Hepatocyte (in vitro differentiated cells): ENCODE measurements at regions not wholly inside any gene's neighbourhood (a gene's known extent, or its start where the extent isn't known, plus 50 kb on each side); places are given as distances from the start of the nearest gene placed in this dataset.
"Not testable (repeated sequence)": the region's sequence is repeated elsewhere in the genome, so short reads cannot be mapped to it uniquely, and the experiment has no call there.

ENCODE experiments used
- DNase-seq: peaks from one replicate; pipeline ENCODE4 v3.0.0-alpha.2; 2016; ENCODE audit warnings: low spot score
- H2AFZ ChIP-seq: fragments of 200-600 bp; sonication (generic); 2 replicates; pipeline ENCODE4 v1.6.0; 2016; ENCODE audit warnings: antibody characterized with exemption, mild to moderate bottlenecking
- H3K27ac ChIP-seq: fragments of 200-600 bp; sonication (generic); 2 replicates; pipeline ENCODE4 v1.5.1; 2016; ENCODE audit warnings: mild to moderate bottlenecking
- H3K27me3 ChIP-seq: fragments of 200-600 bp; sonication (generic); 2 replicates; pipeline ENCODE4 v1.6.1; 2016
- H3K36me3 ChIP-seq: fragments of 200-600 bp; sonication (generic); replicated peaks from 2 replicates; pipeline ENCODE4 v1.5.1; 2016; ENCODE audit warnings: low read depth; ENCODE audit not compliant: insufficient read depth
- H3K4me1 ChIP-seq: fragments of 200-600 bp; sonication (generic); 2 replicates; pipeline ENCODE4 v1.5.1; 2016; ENCODE audit warnings: mild to moderate bottlenecking, moderate library complexity; ENCODE audit not compliant: insufficient read depth
- H3K4me2 ChIP-seq: fragments of 200-600 bp; sonication (generic); 2 replicates; pipeline ENCODE4 v1.6.0; 2016
- H3K4me3 ChIP-seq: fragments of 200-600 bp; sonication (generic); 2 replicates; pipeline ENCODE4 v1.5.1; 2016; ENCODE audit warnings: mild to moderate bottlenecking
- H3K79me2 ChIP-seq: fragments of 200-600 bp; sonication (generic); 2 replicates; pipeline ENCODE4 v1.6.0; 2017; ENCODE audit warnings: mild to moderate bottlenecking
- H3K9me2 ChIP-seq: fragments of 200-600 bp; sonication (generic); replicated peaks from 2 replicates; pipeline ENCODE4 v1.6.0; 2017; ENCODE audit warnings: mild to moderate bottlenecking; ENCODE audit not compliant: insufficient read depth
- H3K9me3 ChIP-seq: fragments of 200-600 bp; sonication (generic); 2 replicates; pipeline ENCODE4 v1.5.1; 2016; ENCODE audit warnings: low read depth, mild to moderate bottlenecking
- H4K20me1 ChIP-seq: fragments of 200-600 bp; sonication (generic); 2 replicates; pipeline ENCODE4 v1.6.0; 2016; ENCODE audit warnings: mild to moderate bottlenecking; ENCODE audit not compliant: insufficient read depth, poor library complexity, severe bottlenecking
- EZH2 ChIP-seq: fragments of 200-600 bp; sonication (generic); IDR thresholded peaks from 2 replicates; pipeline ENCODE4 v1.6.1; 2016; ENCODE audit warnings: antibody characterized with exemption, mild to moderate bottlenecking, borderline replicate concordance
- EZH2phosphoT487 ChIP-seq: fragments of 200-600 bp; sonication (generic); IDR thresholded peaks from one replicate; pipeline ENCODE4 v1.6.1; 2018; ENCODE audit warnings: antibody characterized with exemption, mild to moderate bottlenecking, low read depth, moderate library complexity; ENCODE audit not compliant: unreplicated experiment, severe bottlenecking
- WGBS: methylation state at CpG from one replicate; pipeline ENCODE4 v1.1.6; 2016; ENCODE audit warnings: low lambda C conversion rate; ENCODE audit errors: missing lambda C conversion rate; 5-methylcytosine and 5-hydroxymethylcytosine counted together
- TF ChIP-seq, protein P1 (sequence below): fragments of 200-600 bp; sonication (generic); IDR thresholded peaks from 2 replicates; pipeline ENCODE4 v1.5.1; 2016; ENCODE audit warnings: antibody characterized with exemption, mild to moderate bottlenecking; ENCODE audit not compliant: poor library complexity

DNA sequence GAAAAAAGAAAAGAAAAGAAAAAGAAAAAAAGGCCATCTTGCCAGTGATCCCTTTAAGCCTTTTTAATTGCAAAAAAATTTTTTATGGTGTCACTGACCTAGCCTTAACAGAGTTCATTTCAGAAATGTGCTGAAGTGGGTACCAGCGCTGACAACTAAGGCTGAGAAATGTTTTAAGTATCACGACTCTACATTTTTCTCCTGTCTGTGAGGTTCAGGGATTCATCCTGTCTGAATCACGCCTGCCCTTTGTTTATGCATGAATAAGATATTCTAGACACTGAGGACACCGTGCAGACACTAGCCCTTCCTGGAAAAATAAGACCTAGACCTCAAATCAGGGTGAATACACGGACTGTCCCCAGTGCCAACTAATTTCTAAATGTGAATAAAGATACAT, 154.4 kb upstream of the NOCT start:
- no peaks in the 10 kb centered on the region for H3K36me3 ChIP-seq
- no peak overlapping the region for H3K27ac ChIP-seq
- H3K9me2 ChIP-seq: no peaks in the 10 kb centered on the region
- no peaks in the 10 kb centered on the region for H3K79me2 ChIP-seq
- no peak overlapping the region for H3K4me3 ChIP-seq
- WGBS: 71% methylated on average over 5 of the region's 5 CpGs
- H3K27me3 ChIP-seq: no peaks in the 10 kb centered on the region
- TF ChIP-seq EZH2phosphoT487: no peak
- TF ChIP-seq, protein P1, sequence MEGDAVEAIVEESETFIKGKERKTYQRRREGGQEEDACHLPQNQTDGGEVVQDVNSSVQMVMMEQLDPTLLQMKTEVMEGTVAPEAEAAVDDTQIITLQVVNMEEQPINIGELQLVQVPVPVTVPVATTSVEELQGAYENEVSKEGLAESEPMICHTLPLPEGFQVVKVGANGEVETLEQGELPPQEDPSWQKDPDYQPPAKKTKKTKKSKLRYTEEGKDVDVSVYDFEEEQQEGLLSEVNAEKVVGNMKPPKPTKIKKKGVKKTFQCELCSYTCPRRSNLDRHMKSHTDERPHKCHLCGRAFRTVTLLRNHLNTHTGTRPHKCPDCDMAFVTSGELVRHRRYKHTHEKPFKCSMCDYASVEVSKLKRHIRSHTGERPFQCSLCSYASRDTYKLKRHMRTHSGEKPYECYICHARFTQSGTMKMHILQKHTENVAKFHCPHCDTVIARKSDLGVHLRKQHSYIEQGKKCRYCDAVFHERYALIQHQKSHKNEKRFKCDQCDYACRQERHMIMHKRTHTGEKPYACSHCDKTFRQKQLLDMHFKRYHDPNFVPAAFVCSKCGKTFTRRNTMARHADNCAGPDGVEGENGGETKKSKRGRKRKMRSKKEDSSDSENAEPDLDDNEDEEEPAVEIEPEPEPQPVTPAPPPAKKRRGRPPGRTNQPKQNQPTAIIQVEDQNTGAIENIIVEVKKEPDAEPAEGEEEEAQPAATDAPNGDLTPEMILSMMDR: no peak
- no peak for TF ChIP-seq EZH2
- no peak for DNase-seq
- H3K4me2 ChIP-seq: no peak overlapping the region
- H2AFZ ChIP-seq: no peak overlapping the region
- no peaks in the 10 kb centered on the region for H3K9me3 ChIP-seq
- no peaks in the 10 kb centered on the region for H4K20me1 ChIP-seq
- peaks cover 9% of the 10 kb centered on the region for H3K4me1 ChIP-seq

DNA sequence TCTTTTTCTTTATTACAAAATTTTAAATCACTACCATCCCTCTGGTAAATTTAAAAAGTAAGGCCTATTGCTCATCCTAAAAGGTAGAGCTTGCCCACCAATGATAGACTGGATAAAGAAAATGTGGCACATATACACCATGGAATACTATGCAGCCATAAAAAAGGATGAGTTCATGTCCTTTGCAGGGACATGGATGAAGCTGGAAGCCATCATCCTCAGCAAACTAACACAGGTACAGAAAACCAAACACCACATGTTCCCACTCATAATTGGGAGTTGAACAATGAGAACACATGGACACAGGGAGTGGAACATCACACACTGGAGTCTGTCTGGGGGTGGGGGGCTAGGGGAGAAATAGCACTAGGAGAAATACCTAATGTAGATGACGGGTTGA, 155.2 kb upstream of the NOCT start:
- 100% methylated on average over 1 of the region's 1 CpG for WGBS
- not testable (repeated sequence) for H3K79me2 ChIP-seq, H3K4me2 ChIP-seq, H3K9me3 ChIP-seq, H3K9me2 ChIP-seq, H3K4me3 ChIP-seq, H3K4me1 ChIP-seq, H3K27me3 ChIP-seq, H4K20me1 ChIP-seq, H2AFZ ChIP-seq, DNase-seq, H3K36me3 ChIP-seq, H3K27ac ChIP-seq

DNA sequence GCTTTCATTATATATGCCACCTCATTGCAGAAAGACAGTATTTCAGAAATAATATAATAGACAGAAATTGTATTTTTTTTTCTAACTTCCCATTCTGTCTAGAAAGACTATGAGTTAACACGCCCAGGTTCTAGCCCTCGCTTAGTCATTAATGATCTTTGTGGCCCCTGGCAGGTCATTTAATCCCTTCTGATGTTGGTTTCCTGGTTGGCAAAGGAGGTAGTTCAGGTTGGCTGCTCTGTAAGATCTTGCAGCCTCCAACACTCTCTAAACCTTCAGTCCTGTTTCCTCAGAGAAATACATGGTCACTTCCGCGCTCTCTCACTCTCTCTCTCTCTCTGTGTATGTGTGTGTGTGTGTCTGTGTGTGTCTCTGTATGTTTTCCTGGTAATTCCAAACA, 156.3 kb upstream of the NOCT start:
- Histone ChIP-seq H3K4me2 (no peak overlapping the region), H4K20me1 (no peaks in the 10 kb centered on the region), H2AFZ (no peak overlapping the region), H3K27me3 (no peaks in the 10 kb centered on the region), H3K79me2 (no peaks in the 10 kb centered on the region), H3K4me3 (no peak overlapping the region), H3K27ac (no peak overlapping the region), H3K9me3 (no peaks in the 10 kb centered on the region), H3K4me1 (no peaks in the 10 kb centered on the region), H3K9me2 (no peaks in the 10 kb centered on the region), H3K36me3 (no peaks in the 10 kb centered on the region)
- TF ChIP-seq, protein P1: no peak
- TF ChIP-seq EZH2 (no peak), EZH2phosphoT487 (no peak)
- WGBS: 91% methylated on average over 4 of the region's 4 CpGs
- DNase-seq: no peak

DNA sequence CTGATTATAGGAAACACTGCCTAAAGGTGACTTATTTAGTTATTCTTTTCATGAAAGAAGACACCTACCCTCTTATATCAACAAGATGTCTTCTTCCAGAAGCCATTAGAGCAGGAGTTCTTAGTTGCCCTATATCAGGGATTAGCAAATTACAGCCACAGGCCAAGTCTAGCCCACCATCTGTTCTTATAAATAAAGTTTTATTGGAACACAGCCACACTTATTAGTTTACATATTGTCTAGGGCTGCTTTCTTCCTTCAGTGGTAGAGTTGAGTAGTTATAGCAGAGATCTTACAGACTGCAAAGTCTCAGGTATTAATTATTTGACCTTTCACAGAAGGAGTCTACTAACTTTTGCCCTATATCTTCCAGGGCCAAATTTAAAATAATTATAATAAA, 157.2 kb upstream of the NOCT start:
- Histone ChIP-seq H3K4me1 (no peaks in the 10 kb centered on the region), H3K27ac (no peak overlapping the region), H3K9me3 (no peaks in the 10 kb centered on the region), H3K9me2 (no peaks in the 10 kb centered on the region), H2AFZ (no peak overlapping the region), H3K4me3 (no peak overlapping the region), H3K4me2 (no peak overlapping the region), H3K36me3 (no peaks in the 10 kb centered on the region), H4K20me1 (no peaks in the 10 kb centered on the region), H3K79me2 (no peaks in the 10 kb centered on the region), H3K27me3 (no peaks in the 10 kb centered on the region)
- DNase-seq: no peak
- TF ChIP-seq EZH2phosphoT487: no peak
- TF ChIP-seq EZH2: no peak
- TF ChIP-seq, protein P1: no peak
